Immature natural killer cell (primary cell): ENCODE measurements at regions not wholly inside any gene's neighbourhood (a gene's known extent, or its start where the extent isn't known, plus 50 kb on each side); places are given as distances from the start of the nearest gene placed in this dataset.

Experiments
- DNase-seq, 3 donors: peaks; one replicate each; pipeline ENCODE4 v3.0.0; 2022; ENCODE audit warnings: mixed read lengths in 1 of 3
- H3K27ac Mint-ChIP-seq, 6 donors: one replicate each; pipeline ENCODE4 v1.8.0; 2020; ENCODE audit warnings: mixed read lengths in 6 of 6, mild to moderate bottlenecking in 5 of 6, inconsistent platforms in 4 of 6, moderate library complexity in 3 of 6
- H3K27me3 Mint-ChIP-seq, 3 donors: one replicate each; pipeline ENCODE4 v1.8.0; 2020 to 2021; ENCODE audit warnings: low read depth in 3 of 3, mild to moderate bottlenecking in 3 of 3, mixed read lengths in 3 of 3, moderate library complexity in 3 of 3, inconsistent platforms in 1 of 3
- H3K36me3 Mint-ChIP-seq, 3 donors: one replicate each; pipeline ENCODE4 v1.8.0; 2020; ENCODE audit warnings: mixed read lengths in 3 of 3, inconsistent platforms in 2 of 3, mild to moderate bottlenecking in 2 of 3
- H3K4me1 Mint-ChIP-seq, 2 donors: one replicate each; pipeline ENCODE4 v1.8.0; 2020; ENCODE audit warnings: inconsistent platforms in 2 of 2, mild to moderate bottlenecking in 2 of 2, mixed read lengths in 2 of 2, moderate library complexity in 1 of 2
- H3K4me3 Mint-ChIP-seq, 5 donors: one replicate each; pipeline ENCODE4 v1.8.0; 2020; ENCODE audit warnings: mild to moderate bottlenecking in 5 of 5, mixed read lengths in 5 of 5, inconsistent platforms in 3 of 5, moderate library complexity in 3 of 5
- H3K9me3 Mint-ChIP-seq, 6 donors: one replicate each; pipeline ENCODE4 v1.8.0; 2020; ENCODE audit warnings: mild to moderate bottlenecking in 6 of 6, mixed read lengths in 6 of 6, inconsistent platforms in 4 of 6, moderate library complexity in 3 of 6

DNA sequence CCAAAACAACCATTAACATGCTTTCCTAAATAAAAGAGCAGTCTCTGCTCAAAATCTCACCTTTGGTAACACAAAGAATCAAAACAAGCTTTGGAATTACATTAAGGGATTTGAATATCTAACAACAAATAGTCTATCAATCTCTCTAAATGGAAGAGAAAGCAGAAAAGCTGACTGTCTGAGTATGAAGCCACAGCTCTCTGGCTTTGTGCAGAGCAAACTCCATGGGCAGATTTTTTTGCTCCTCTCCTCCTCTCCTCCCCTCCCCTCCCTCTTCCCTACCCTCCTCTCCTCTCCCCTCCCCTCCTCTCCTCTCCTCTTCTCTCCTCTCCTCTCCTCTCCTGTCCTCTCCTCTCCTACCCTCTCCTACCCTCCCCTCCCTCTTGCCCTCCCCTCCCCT, 329.5 kb upstream of the ETAA1 start:
- DNase-seq, result no peak
- peaks cover 0 to 4% (median 0%) of the 10 kb centered on the region in 6 donors for H3K9me3 Mint-ChIP-seq
- no peaks in the 10 kb centered on the region for H3K36me3 Mint-ChIP-seq
- H3K4me3 Mint-ChIP-seq, result no peak overlapping the region
- no peak overlapping the region for H3K27ac Mint-ChIP-seq
- peaks cover 0 to 2% (median 0%) of the 10 kb centered on the region in 3 donors for H3K27me3 Mint-ChIP-seq
- no peaks in the 10 kb centered on the region for H3K4me1 Mint-ChIP-seq

DNA sequence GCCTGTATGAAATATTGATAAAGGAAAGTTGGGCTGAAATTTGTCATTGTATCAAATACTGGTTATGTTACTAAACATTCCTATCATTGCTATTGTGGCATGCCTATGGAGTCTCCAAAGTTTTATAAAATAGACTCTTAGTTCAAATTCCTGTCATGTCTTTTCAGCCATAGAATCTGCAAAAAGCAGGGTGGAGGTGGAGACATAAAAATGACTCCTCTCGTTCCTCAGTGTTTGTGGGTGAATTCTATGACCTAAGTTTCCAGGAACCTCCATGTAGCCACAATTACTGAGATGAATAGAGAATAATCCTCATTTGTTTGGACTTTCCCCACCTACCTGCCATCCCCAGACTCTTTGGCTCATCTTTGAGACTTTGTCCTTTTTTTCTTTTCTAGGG, 326.3 kb upstream of the ETAA1 start:
- Mint-ChIP-seq H3K9me3 (peaks cover 0 to 10% (median under 1%) of the 10 kb centered on the region in 6 donors), H3K4me3 (no peak overlapping the region), H3K27me3 (peaks cover 0 to 2% (median 0%) of the 10 kb centered on the region in 3 donors), H3K4me1 (no peaks in the 10 kb centered on the region), H3K36me3 (no peaks in the 10 kb centered on the region), H3K27ac (no peak overlapping the region)
- DNase-seq, result no peak

DNA sequence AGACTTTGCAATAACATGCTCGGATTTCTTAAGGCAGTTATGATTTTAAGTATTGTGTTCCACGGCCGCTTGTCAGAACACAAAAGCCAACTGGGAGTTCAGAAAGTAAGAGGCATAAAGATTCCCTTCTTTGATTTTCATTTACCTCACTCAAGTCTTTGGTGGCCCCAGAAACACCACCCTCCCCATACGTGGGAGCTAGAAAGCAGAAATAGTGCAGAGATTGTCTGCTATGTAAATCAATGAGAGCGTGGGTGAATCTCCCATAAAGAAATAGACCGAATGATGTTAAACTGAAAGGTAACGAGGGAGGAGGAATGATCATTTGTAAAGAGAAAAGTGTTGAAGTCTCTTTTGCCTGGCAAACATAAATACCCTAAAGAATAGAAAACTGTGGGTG, 322.1 kb upstream of the ETAA1 start:
- Mint-ChIP-seq H3K4me1 (no peaks in the 10 kb centered on the region), H3K4me3 (no peak overlapping the region), H3K27me3 (no peaks in the 10 kb centered on the region), H3K36me3 (no peaks in the 10 kb centered on the region), H3K27ac (no peak overlapping the region), H3K9me3 (peaks cover 0 to 10% (median 2%) of the 10 kb centered on the region in 6 donors)
- no peak for DNase-seq

DNA sequence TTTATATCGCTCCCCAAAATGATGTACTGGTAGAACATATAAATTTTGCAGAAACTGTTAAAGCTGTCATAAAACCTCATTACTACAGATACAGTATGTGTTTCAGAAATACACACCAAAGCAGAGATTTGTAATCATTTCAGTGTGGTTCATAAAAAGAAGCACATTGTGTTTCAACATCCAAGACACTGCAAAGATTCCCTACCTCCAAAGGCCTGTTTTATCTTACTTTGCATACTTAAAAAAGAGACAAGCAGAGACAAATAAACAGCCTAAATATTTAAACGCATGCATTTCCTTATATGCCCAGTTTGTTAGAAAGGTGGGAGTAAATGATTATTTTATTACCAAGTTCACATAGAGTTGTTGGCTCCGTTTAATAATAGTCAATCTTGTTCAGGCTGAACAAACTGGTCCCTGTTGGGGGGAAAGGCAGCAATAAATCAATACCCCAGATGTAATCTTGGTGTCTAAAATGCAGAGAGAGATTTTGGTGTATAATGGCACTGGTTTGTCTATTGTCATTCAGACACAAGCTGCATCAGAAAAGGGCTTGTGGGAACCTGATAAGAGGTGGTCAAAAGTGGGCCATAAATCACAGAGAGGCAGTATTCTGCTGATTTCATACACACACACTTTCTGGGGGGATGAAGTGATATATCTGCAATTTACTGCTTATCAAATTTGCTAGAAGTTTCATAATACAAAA, 321.4 kb upstream of the ETAA1 start:
- DNase-seq, result no peak
- H3K36me3 Mint-ChIP-seq, result no peaks in the 10 kb centered on the region
- H3K27ac Mint-ChIP-seq, result no peak overlapping the region
- H3K27me3 Mint-ChIP-seq, result no peaks in the 10 kb centered on the region
- peaks cover 0 to 10% (median 2%) of the 10 kb centered on the region in 6 donors for H3K9me3 Mint-ChIP-seq
- H3K4me1 Mint-ChIP-seq, result no peaks in the 10 kb centered on the region
- no peak overlapping the region for H3K4me3 Mint-ChIP-seq

DNA sequence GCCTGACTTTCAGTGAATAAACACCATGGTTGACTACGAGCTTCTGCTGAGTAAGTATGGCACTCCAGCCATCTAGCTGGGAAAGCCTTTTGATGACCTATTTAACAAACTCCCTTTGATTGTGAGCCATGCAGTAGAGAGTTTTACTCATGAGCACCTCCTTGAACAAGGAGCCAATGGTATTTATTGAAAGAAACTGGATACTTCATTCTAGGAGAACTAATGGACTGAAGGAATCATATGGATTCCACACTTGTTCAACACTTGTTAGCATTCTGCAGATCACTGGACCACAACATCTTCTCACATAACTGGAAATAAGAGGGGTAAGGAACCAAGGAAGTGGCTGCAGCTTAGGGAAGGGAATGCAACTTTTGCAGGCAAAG, 320.9 kb upstream of the ETAA1 start:
- Mint-ChIP-seq H3K9me3 (peaks cover 0 to 15% (median 3%) of the 10 kb centered on the region in 6 donors), H3K36me3 (no peaks in the 10 kb centered on the region), H3K27ac (no peak overlapping the region), H3K4me3 (no peak overlapping the region), H3K4me1 (no peaks in the 10 kb centered on the region), H3K27me3 (no peaks in the 10 kb centered on the region)
- no peak for DNase-seq

DNA sequence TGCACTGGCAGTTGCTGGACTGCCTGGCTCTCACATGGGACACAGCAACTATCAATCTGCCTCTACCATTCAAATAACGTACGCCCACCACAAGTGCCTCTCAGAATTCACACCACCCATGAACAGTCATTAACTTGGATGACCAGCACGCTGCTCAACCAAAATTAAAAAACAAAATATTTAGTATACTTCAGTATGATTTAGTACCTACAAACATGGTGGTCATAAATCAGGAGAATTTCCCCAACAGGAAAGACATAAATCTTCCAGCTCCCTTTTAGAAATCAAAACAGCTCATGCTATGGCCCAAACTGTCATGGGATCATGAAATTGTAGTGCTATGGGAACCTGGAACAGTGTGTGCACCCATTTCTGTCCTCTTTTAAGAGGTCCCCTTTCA, 317.4 kb upstream of the ETAA1 start:
- Mint-ChIP-seq H3K27ac (no peak overlapping the region), H3K4me3 (no peak overlapping the region), H3K27me3 (peaks cover 0 to 3% (median 0%) of the 10 kb centered on the region in 3 donors), H3K9me3 (peaks cover 0 to 15% (median under 1%) of the 10 kb centered on the region in 6 donors), H3K4me1 (no peaks in the 10 kb centered on the region), H3K36me3 (no peaks in the 10 kb centered on the region)
- DNase-seq, result no peak

DNA sequence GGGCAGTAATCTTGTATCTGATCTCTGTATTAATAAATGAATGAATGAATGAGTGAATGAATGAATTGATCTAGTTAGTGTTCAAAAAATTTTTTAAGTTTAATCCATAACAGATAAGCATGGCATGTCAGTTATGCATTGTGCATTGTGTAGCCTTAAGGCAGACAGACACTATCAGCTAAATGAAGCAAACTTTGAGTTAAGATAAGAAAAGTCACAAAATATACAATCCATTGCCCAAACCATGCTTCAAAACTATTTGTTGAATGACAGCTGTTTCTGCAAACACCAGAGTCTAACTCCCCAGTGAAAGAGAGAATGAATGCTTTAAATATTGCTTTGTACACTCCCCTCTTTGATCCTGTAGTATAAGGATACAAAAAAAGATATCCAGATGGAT, 314.3 kb upstream of the ETAA1 start:
- Mint-ChIP-seq H3K9me3 (peaks cover 0 to 13% (median under 1%) of the 10 kb centered on the region in 6 donors), H3K4me3 (no peak overlapping the region), H3K4me1 (no peaks in the 10 kb centered on the region), H3K27ac (no peak overlapping the region), H3K36me3 (no peaks in the 10 kb centered on the region), H3K27me3 (peaks cover 0 to 5% (median 0%) of the 10 kb centered on the region in 3 donors)
- DNase-seq, result no peak

DNA sequence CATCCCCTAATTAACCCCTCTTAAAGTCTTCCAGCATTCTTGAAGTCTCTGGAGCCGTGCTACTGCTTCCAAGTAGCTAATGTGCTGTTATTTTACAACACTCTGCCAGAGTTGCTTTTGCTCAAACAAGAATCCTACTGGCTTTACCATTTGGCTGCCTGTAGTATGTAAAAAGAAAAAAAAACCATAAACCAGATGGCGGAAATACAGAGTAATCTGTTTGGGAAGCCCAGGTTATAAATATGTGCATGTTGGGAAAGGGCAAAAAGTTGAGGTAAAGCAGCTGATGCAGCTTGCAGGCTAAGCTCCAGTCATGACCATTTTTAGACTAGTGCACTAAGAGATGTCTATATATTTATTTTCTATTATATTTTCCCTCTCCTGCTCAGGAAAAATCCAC, 313.2 kb upstream of the ETAA1 start:
- Mint-ChIP-seq H3K36me3 (no peaks in the 10 kb centered on the region), H3K27ac (no peak overlapping the region), H3K4me1 (no peaks in the 10 kb centered on the region), H3K9me3 (peaks cover 0 to 19% (median under 1%) of the 10 kb centered on the region in 6 donors), H3K27me3 (peaks cover 0 to 5% (median 0%) of the 10 kb centered on the region in 3 donors), H3K4me3 (no peak overlapping the region)
- no peak for DNase-seq

DNA sequence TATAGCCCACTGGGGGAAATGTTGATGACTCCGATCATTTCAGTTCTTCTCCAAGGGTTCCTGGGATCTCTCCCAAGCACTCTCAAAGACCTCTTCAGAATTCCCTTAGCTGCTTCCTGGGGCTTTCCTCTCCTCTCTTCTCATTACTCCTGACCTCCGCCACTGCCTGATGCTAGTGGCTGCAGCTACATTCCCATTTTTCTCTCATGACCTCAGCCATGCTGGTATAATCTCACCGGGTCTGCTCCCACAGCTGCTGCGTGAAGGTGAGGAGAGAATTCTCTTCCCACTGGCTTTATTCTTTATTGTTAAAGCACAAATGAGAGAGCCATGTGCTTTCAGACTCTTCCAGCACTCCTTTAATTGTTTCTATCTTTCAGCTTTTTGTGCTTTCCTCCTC, 312.0 kb upstream of the ETAA1 start:
- peaks cover 0 to 5% (median 0%) of the 10 kb centered on the region in 3 donors for H3K27me3 Mint-ChIP-seq
- no peak for DNase-seq

DNA sequence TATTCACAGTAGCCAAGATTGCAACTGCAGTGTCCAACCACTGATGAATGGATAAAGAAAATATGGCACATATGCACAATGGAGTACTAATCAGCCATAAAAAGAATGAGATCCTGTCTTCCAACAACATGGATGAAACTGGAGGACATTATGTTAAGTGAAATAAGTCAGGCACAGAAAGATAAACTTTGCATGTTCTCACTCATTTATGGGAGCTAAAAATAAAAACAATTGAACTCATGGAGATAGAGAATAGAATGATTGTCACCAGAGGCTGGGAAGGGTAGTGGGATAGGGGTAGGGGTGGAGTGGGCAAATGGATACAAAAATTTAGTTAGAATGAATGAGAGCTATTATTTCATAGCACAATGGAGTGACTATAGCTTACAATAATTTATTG, 305.5 kb upstream of the ETAA1 start:
- DNase-seq, result no peak
- no peaks in the 10 kb centered on the region for H3K36me3 Mint-ChIP-seq
- H3K9me3 Mint-ChIP-seq, result peaks cover 0 to 8% (median under 1%) of the 10 kb centered on the region in 6 donors
- no peak overlapping the region for H3K4me3 Mint-ChIP-seq
- H3K27me3 Mint-ChIP-seq, result peaks cover 0 to 3% (median 0%) of the 10 kb centered on the region in 3 donors
- no peak overlapping the region for H3K27ac Mint-ChIP-seq
- H3K4me1 Mint-ChIP-seq, result no peaks in the 10 kb centered on the region

More for the DNA sequence above, 312.0 kb upstream of the ETAA1 start:
- H3K36me3 Mint-ChIP-seq, result no peaks in the 10 kb centered on the region
- no peak overlapping the region for H3K27ac Mint-ChIP-seq
- H3K9me3 Mint-ChIP-seq, result peaks cover 0 to 19% (median under 1%) of the 10 kb centered on the region in 6 donors
- no peaks in the 10 kb centered on the region for H3K4me1 Mint-ChIP-seq
- no peak overlapping the region for H3K4me3 Mint-ChIP-seq

DNA sequence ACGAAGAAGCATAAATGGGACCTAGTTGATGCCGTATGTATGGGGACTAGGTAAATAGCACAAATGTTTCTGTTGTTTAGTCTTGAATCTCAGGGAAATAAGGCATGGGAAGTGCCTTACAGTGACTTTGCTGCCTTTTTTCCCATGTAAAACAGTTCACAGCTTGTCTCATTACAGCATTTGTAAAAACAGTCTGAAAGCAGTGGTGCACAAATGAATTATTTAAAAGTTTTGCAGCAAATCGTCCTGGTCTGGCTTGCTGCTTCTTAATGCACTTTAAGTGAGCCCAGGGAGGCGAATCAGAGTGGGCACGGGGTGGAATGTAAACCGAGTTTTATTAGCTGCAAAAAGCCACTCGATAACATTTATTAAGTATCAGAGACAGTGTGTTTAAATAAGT, 302.0 kb upstream of the ETAA1 start:
- Mint-ChIP-seq H3K4me1 (no peaks in the 10 kb centered on the region), H3K27me3 (peaks cover 0 to 3% (median 0%) of the 10 kb centered on the region in 3 donors), H3K4me3 (no peak overlapping the region), H3K27ac (no peak overlapping the region), H3K9me3 (peaks cover 0 to 7% (median 0%) of the 10 kb centered on the region in 6 donors), H3K36me3 (no peaks in the 10 kb centered on the region)
- no peak for DNase-seq

DNA sequence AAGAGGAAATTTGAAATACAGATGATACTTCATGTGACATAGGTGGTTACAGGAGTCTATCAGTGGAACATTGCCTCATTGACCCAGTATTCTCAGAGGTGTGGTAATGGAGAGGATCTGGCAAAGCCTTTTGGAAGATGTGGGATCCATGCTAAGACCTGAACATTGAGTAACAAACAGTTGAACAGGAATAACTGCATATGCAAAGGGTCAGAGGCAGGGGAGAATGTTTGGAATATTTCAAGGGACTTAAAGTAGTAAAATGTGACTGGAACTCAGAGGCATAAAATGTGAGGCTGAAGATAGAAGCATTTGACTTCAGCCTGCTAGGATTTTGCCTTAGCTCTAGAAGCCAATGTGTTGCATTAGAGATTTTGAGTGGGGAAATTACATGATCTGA, 300.2 kb upstream of the ETAA1 start:
- Mint-ChIP-seq H3K4me3 (no peak overlapping the region), H3K4me1 (no peaks in the 10 kb centered on the region), H3K27me3 (no peaks in the 10 kb centered on the region), H3K9me3 (peaks cover 0 to 8% (median 0%) of the 10 kb centered on the region in 6 donors), H3K36me3 (no peaks in the 10 kb centered on the region), H3K27ac (no peak overlapping the region)
- no peak for DNase-seq

DNA sequence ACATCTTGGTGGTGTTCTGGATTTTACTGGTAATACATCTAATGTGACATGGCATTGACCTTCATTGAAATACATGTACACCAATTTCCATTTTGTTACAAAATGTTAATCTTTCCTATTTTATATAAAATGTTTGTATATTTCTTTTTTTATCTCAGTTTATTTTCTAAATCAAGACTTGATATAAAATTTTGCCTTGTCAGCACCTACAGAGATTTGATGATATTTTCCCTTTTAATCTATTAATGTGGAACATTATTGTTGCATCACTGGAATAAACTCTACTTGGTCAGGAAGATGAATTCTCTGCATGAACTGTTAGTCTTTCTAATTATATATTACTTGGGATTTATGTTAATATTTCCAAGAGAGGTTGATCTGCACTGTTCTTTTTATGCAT, 294.0 kb upstream of the ETAA1 start:
- H3K4me3 Mint-ChIP-seq, result no peak overlapping the region
- peaks cover 5 to 36% (median 14%) of the 10 kb centered on the region in 6 donors for H3K9me3 Mint-ChIP-seq

DNA sequence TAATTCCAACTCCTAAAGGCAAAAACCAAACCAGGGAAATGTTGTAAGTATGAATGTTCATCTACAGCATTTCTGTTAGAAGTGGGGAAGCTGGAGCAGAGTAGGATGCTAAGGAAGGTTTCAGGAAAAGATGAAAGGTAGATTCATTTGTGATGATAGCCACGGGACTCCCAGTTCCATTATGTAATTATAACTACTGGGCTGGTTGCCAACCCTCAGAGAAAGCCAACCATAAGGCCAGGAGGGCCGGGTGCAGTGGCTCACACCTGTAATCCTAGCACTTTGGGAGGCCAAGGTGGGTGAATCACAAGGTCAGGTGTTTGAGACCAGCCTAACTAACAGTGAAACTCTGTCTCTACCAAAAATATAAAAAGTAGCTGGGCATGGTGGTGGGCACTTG, 288.9 kb upstream of the ETAA1 start:
- DNase-seq, result no peak
- Mint-ChIP-seq H3K4me1 (no peaks in the 10 kb centered on the region), H3K4me3 (no peak overlapping the region), H3K27ac (no peak overlapping the region), H3K9me3 (peaks cover 5 to 31% (median 14%) of the 10 kb centered on the region in 6 donors), H3K27me3 (peaks cover 0 to 2% (median 2%) of the 10 kb centered on the region in 3 donors), H3K36me3 (no peaks in the 10 kb centered on the region)

More for the DNA sequence above, 294.0 kb upstream of the ETAA1 start:
- DNase-seq, result no peak
- Mint-ChIP-seq H3K4me1 (no peaks in the 10 kb centered on the region), H3K27ac (no peak overlapping the region), H3K36me3 (no peaks in the 10 kb centered on the region), H3K27me3 (no peaks in the 10 kb centered on the region)

DNA sequence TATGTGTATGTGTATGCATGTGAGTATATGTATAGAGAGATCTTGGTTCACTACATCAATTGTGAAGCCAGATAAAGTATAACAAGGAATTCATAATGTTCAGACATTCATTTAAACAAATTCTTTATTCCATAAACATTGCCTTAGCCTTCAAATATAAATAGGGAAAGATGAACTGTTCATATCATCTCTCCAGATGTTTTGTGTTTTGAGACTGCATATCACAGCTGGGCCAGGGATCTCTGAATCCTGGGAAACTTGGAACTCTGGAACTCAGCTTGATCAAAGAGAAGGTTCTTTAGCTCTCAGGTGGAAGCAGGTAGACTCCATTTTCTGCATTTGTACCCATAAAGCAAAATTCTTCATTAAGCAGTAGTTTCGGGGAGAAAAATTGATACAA, 272.6 kb upstream of the ETAA1 start:
- no peak for DNase-seq
- Mint-ChIP-seq H3K4me1 (no peaks in the 10 kb centered on the region), H3K36me3 (no peaks in the 10 kb centered on the region), H3K4me3 (no peak overlapping the region), H3K27me3 (peaks cover 0 to 4% (median 0%) of the 10 kb centered on the region in 3 donors), H3K9me3 (peaks cover 0 to 5% (median 0%) of the 10 kb centered on the region in 6 donors), H3K27ac (no peak overlapping the region)
